ENCODE measurements at regions not wholly inside any gene's neighbourhood (a gene's known extent, or its start where the extent isn't known, plus 50 kb on each side); places are given as distances from the start of the nearest gene placed in this dataset.
"Not testable (repeated sequence)": the region's sequence is repeated elsewhere in the genome, so short reads cannot be mapped to it uniquely, and the experiment has no call there.

DNA sequence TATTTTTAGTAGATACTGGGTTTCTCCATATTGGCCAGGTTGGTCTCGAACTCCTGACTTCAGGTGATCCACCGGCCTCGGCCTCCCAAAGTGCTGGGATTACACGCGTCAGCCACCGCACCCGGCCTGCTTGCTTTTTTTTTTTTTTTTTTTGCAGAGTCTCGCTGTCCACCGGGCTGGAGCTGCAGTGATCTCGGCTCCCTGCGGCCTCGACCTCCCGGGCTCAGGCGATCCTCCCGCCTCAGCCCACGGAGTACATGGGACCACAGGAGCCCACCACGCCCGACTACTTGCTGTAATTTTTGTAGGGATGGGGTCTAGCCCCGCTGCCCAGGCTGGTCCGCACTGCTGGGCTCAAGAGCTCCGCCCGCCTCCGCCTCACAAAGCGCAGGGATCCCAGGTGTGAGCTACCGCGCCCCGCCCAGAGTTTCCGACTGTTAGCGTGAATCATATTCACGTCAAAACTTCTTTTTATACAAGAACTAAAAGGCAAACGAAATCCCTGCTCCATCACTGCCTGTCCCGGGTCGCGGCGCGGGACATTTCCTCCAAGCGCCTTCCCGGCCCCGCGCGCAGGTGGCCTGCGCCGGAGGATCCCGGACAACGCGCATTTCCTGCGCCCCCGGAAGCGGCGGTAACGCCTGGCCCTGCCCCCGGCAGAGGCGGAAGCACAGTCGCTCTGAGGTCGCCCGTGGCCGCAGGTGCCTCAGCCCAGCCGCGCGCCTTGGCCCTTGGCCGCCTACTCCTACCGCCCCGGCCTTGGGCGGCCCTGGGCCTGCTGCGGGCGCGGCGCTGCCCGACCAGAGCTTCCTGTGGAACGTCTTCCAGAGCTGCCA, 50.9 kb upstream of the APOD start:
- DNase-seq (ENCODE audit: low read depth) = not testable (repeated sequence)
